Hepatocyte (in vitro differentiated cells): ENCODE measurements at regions not wholly inside any gene's neighbourhood (a gene's known extent, or its start where the extent isn't known, plus 50 kb on each side); places are given as distances from the start of the nearest gene placed in this dataset.
A peak's percentile ranks its signal among the peaks of the same experiment; 100 is the strongest.

Experiments used
- DNase-seq: peaks from one replicate; pipeline ENCODE4 v3.0.0-alpha.2; 2016; ENCODE audit warnings: low spot score
- H2AFZ ChIP-seq: fragments of 200-600 bp; sonication (generic); 2 replicates; pipeline ENCODE4 v1.6.0; 2016; ENCODE audit warnings: antibody characterized with exemption, mild to moderate bottlenecking
- H3K27ac ChIP-seq: fragments of 200-600 bp; sonication (generic); 2 replicates; pipeline ENCODE4 v1.5.1; 2016; ENCODE audit warnings: mild to moderate bottlenecking
- H3K27me3 ChIP-seq: fragments of 200-600 bp; sonication (generic); 2 replicates; pipeline ENCODE4 v1.6.1; 2016
- H3K36me3 ChIP-seq: fragments of 200-600 bp; sonication (generic); replicated peaks from 2 replicates; pipeline ENCODE4 v1.5.1; 2016; ENCODE audit warnings: low read depth; ENCODE audit not compliant: insufficient read depth
- H3K4me1 ChIP-seq: fragments of 200-600 bp; sonication (generic); 2 replicates; pipeline ENCODE4 v1.5.1; 2016; ENCODE audit warnings: mild to moderate bottlenecking, moderate library complexity; ENCODE audit not compliant: insufficient read depth
- H3K4me2 ChIP-seq: fragments of 200-600 bp; sonication (generic); 2 replicates; pipeline ENCODE4 v1.6.0; 2016
- H3K4me3 ChIP-seq: fragments of 200-600 bp; sonication (generic); 2 replicates; pipeline ENCODE4 v1.5.1; 2016; ENCODE audit warnings: mild to moderate bottlenecking
- H3K79me2 ChIP-seq: fragments of 200-600 bp; sonication (generic); 2 replicates; pipeline ENCODE4 v1.6.0; 2017; ENCODE audit warnings: mild to moderate bottlenecking
- H3K9me2 ChIP-seq: fragments of 200-600 bp; sonication (generic); replicated peaks from 2 replicates; pipeline ENCODE4 v1.6.0; 2017; ENCODE audit warnings: mild to moderate bottlenecking; ENCODE audit not compliant: insufficient read depth
- H3K9me3 ChIP-seq: fragments of 200-600 bp; sonication (generic); 2 replicates; pipeline ENCODE4 v1.5.1; 2016; ENCODE audit warnings: low read depth, mild to moderate bottlenecking
- H4K20me1 ChIP-seq: fragments of 200-600 bp; sonication (generic); 2 replicates; pipeline ENCODE4 v1.6.0; 2016; ENCODE audit warnings: mild to moderate bottlenecking; ENCODE audit not compliant: insufficient read depth, poor library complexity, severe bottlenecking
- CTCF ChIP-seq: fragments of 200-600 bp; sonication (generic); IDR thresholded peaks from 2 replicates; pipeline ENCODE4 v1.5.1; 2016; ENCODE audit warnings: antibody characterized with exemption, mild to moderate bottlenecking; ENCODE audit not compliant: poor library complexity
- EZH2 ChIP-seq: fragments of 200-600 bp; sonication (generic); IDR thresholded peaks from 2 replicates; pipeline ENCODE4 v1.6.1; 2016; ENCODE audit warnings: antibody characterized with exemption, mild to moderate bottlenecking, borderline replicate concordance
- EZH2phosphoT487 ChIP-seq: fragments of 200-600 bp; sonication (generic); IDR thresholded peaks from one replicate; pipeline ENCODE4 v1.6.1; 2018; ENCODE audit warnings: antibody characterized with exemption, mild to moderate bottlenecking, low read depth, moderate library complexity; ENCODE audit not compliant: unreplicated experiment, severe bottlenecking
- WGBS: methylation state at CpG from one replicate; pipeline ENCODE4 v1.1.6; 2016; ENCODE audit warnings: low lambda C conversion rate; ENCODE audit errors: missing lambda C conversion rate; 5-methylcytosine and 5-hydroxymethylcytosine counted together

DNA sequence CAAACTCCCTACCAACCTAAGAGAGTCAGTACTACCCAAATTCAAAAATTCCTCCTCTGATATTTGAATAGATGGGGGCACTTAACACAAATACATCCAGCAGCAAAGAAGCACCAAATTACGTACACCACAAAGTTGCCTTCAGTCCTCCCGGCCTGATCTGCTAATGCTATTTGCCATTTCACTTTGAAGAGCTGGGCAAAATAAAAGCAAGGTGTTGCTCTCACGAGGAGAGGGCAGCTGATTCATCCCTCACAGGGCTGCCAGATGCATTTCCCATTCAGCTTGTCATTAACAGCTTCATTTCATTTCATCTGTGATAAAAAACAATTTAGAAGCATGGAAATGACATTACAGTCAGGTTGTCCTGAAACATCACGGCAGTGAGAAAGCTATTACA lies 283.4 kb upstream of the VEPH1 start:
- Histone ChIP-seq H3K9me2 (no peaks in the 10 kb centered on the region), H3K4me3 (no peak overlapping the region), H3K27ac (no peak overlapping the region), H3K79me2 (no peaks in the 10 kb centered on the region), H3K4me2 (no peak overlapping the region), H3K9me3 (no peaks in the 10 kb centered on the region), H3K27me3 (no peaks in the 10 kb centered on the region), H4K20me1 (no peaks in the 10 kb centered on the region), H2AFZ (no peak overlapping the region), H3K36me3 (no peaks in the 10 kb centered on the region), H3K4me1 (no peaks in the 10 kb centered on the region)
- 72% methylated on average over 4 of the region's 4 CpGs for WGBS
- no peak for TF ChIP-seq CTCF
- no peak for TF ChIP-seq EZH2phosphoT487
- TF ChIP-seq EZH2, result no peak
- DNase-seq, result no peak

GRCh38 chr3:157786211-157786610 lies 283.0 kb upstream of the VEPH1 start:
- H3K4me2 ChIP-seq, result no peak overlapping the region
- 59% methylated on average over 2 of the region's 2 CpGs for WGBS
- H3K79me2 ChIP-seq, result no peaks in the 10 kb centered on the region
- H2AFZ ChIP-seq, result no peak overlapping the region
- DNase-seq, result no peak
- H3K27me3 ChIP-seq, result no peaks in the 10 kb centered on the region
- H3K9me2 ChIP-seq, result no peaks in the 10 kb centered on the region
- no peak overlapping the region for H3K4me3 ChIP-seq
- no peak overlapping the region for H3K27ac ChIP-seq
- TF ChIP-seq EZH2 (no peak), CTCF (no peak)
- H3K9me3 ChIP-seq, result no peaks in the 10 kb centered on the region
- H4K20me1 ChIP-seq, result no peaks in the 10 kb centered on the region
- H3K36me3 ChIP-seq, result no peaks in the 10 kb centered on the region
- H3K4me1 ChIP-seq, result no peaks in the 10 kb centered on the region

- no peaks in the 10 kb centered on the region for H3K9me2 ChIP-seq
- H3K36me3 ChIP-seq, result no peaks in the 10 kb centered on the region
- no peaks in the 10 kb centered on the region for H3K79me2 ChIP-seq
- no peaks in the 10 kb centered on the region for H4K20me1 ChIP-seq
- TF ChIP-seq EZH2phosphoT487, result no peak
- no peak for TF ChIP-seq EZH2
- TF ChIP-seq CTCF, result no peak
- DNase-seq, result peak; percentile 54
- no peaks in the 10 kb centered on the region for H3K4me1 ChIP-seq
- 40% methylated on average over 6 of the region's 6 CpGs for WGBS
- H3K27me3 ChIP-seq, result no peaks in the 10 kb centered on the region
- no peaks in the 10 kb centered on the region for H3K9me3 ChIP-seq
- H3K27ac ChIP-seq, result no peak overlapping the region
- no peak overlapping the region for H2AFZ ChIP-seq
- H3K4me3 ChIP-seq, result no peak overlapping the region
- H3K4me2 ChIP-seq, result no peak overlapping the region
Observed at GRCh38 chr3:157785102-157785826, 282.0 kb upstream of the VEPH1 start.

DNA sequence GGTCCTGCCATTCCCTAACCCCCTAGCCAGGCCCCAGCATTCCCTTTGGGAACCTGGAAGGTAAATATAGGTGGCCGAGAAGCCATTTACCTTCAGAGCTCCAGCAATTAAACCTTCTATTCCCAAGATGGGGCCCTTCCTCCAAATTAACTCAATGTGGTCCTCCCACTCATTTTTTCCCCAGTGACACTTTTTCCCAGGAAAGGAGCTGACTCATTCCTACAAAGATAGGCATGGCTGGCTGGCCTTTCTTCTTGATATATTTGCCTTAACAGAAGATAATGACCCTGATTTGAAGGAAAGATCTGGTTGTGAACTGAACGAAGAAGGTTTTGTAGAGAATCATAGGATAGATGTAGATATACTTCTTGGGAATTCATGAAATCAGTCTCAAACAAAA lies 279.0 kb upstream of the VEPH1 start:
- H3K36me3 ChIP-seq, result no peaks in the 10 kb centered on the region
- no peak for TF ChIP-seq CTCF
- no peak for TF ChIP-seq EZH2phosphoT487
- TF ChIP-seq EZH2, result no peak
- WGBS, result 69% methylated on average over 2 of the region's 2 CpGs
- no peaks in the 10 kb centered on the region for H3K9me2 ChIP-seq
- no peaks in the 10 kb centered on the region for H3K4me1 ChIP-seq
- H3K4me3 ChIP-seq, result no peak overlapping the region
- H3K79me2 ChIP-seq, result no peaks in the 10 kb centered on the region
- H4K20me1 ChIP-seq, result no peaks in the 10 kb centered on the region
- H3K27ac ChIP-seq, result no peak overlapping the region
- no peaks in the 10 kb centered on the region for H3K9me3 ChIP-seq
- no peak overlapping the region for H2AFZ ChIP-seq
- H3K4me2 ChIP-seq, result no peak overlapping the region
- H3K27me3 ChIP-seq, result no peaks in the 10 kb centered on the region
- no peak for DNase-seq
